ENCODE measurements at regions not wholly inside any gene's neighbourhood (a gene's known extent, or its start where the extent isn't known, plus 50 kb on each side); places are given as distances from the start of the nearest gene placed in this dataset.
A peak's percentile ranks its signal among the peaks of the same experiment; 100 is the strongest.
"Not testable (repeated sequence)": the region's sequence is repeated elsewhere in the genome, so short reads cannot be mapped to it uniquely, and the experiment has no call there.

DNA sequence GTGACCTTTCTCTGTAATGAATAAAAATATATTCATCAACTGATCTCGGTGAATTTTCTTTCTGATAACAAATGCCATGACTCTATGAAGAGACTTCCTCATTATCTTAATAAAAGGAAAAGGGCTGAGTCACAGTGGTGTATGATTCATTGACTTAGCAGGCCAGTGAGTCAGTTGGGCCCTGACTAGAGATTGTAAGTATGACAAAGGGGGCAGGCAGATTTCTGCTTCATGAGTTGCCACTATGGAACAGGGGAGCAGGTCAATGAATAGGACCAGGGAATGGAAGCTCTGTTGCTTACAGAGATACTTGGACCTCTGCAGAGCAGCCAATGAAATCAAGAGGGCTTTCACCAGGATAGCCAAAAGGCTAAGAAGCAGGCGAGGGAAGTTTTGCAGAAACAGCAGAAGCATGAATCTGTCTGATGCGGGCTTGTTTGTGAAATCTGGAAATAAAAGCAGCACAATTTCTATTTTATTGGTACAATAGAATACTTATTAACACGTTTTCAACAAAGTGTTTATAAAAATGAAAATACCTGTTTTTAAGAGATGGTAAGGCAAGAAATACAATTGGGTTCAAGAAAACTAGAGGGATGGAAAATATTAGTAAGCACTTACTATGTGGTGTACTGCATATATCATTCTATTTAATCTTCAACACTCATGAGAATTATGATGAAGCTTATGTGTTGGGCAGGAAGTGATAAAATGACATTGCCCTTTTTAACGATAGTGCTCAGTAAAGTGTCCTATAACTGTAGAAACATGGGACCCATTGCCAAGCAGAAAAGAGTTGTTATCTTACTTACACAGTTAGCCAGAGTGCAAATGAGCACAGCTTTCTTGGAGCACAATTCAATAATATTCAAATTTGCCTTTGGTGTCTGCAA, 169.8 kb upstream of the MYRIP start:
- Histone ChIP-seq H3K27me3 (no peaks in the 10 kb centered on the region), H3K36me3 (no peaks in the 10 kb centered on the region), H3K9me3 (no peaks in the 10 kb centered on the region), H3K4me3 (no peak overlapping the region)
- DNase-seq = peak; percentile 65

DNA sequence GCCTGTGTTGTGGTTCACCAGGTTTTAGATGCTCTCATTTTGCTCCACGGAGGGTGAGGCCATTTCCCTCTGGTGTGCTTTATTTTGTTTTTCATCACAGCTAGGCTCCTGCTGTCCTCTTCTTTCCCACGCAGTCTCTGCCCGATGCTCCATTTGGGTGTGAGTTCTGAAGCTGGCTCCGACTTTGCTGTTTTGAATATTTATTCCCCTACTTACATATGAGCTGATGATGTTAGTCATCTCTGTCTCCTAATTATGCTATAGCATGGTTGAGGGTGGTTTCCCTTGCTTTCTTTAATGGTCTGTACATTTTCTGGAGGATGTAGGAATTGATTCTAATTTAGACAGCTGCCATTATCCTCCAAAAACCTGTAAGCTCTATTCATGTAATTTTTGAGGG, 168.1 kb upstream of the MYRIP start:
- DNase-seq = no peak
- Histone ChIP-seq H3K27me3 (no peaks in the 10 kb centered on the region), H3K4me3 (no peak overlapping the region), H3K9me3 (no peaks in the 10 kb centered on the region), H3K36me3 (no peaks in the 10 kb centered on the region)

DNA sequence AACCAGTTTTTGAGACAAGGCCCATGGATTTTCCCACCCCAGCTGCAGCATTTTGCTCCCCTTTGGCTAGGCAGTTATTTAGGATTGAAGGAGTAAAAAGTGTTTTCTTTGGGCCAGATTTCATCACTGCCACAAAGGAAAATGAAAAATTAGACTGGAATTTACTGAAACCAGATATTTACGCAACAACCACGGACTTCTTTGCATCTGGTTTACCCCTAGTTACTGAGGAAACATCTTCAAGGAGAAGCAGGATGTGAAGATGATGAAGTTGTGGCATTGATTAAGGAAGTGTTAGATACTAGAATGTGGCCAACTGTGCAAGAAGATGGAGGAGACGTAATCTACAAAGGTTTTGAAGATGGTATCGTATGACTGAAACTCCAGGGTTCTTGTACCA, 165.2 kb upstream of the MYRIP start:
- Histone ChIP-seq H3K27me3 (no peaks in the 10 kb centered on the region), H3K9me3 (no peaks in the 10 kb centered on the region), H3K36me3 (no peaks in the 10 kb centered on the region), H3K4me3 (no peak overlapping the region)
- DNase-seq = no peak

DNA sequence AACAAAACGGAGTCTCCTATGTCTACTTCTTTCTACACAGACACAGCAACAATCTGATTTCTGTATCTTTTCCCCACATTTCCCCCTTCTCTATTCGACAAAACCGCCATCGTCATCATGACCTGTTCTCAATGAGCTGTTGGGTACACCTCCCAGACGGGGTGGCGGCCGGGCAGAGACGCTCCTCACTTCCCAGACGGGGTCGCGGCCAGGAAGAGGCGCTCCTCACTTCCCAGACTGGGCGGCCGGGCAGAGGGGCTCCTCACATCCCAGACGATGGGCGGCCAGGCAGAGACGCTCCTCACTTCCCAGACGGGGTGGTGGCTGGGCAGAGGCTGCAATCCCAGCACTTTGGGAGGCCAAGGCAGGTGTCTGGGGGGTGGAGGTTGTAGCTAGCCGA, 158.2 kb upstream of the MYRIP start:
- H3K4me3 ChIP-seq, H3K36me3 ChIP-seq, H3K9me3 ChIP-seq, DNase-seq, H3K27me3 ChIP-seq: not testable (repeated sequence)

DNA sequence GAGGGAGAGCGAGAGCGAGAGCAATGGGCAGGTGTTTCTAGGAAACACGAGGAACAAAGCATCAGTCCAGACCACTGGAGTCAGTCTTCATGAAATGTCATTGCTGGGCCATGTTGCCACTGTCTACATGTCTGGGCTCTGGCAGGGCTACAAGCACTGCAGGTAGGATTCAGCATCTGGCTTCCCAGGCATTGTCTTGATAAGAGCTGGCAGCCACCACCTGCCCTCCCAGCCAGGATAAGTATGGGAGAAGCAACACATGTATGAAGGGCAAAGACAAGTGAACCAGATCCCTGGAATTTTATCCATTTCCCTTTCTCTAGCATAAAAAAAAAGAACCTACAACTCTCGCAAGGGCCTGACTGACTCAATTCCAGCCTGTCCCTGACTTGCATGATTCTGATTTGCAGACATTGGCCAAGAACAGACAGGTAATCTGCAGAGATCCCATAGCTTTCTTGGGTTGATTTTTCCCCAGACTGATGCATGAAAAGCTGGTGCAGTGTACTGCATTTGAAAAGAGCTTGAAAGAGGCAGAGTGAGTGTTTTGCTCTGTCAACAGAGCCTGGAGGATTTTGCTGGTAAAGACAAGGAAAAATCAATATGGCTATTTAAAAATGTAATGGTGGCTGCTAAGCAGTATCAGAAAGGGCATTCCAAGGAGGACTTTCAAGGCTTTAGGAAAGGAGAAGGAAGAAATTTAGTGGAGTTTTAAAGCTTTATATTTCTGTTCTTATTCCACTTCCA, 157.2 kb upstream of the MYRIP start:
- DNase-seq = no peak
- no peaks in the 10 kb centered on the region for H3K9me3 ChIP-seq
- no peaks in the 10 kb centered on the region for H3K36me3 ChIP-seq
- no peak overlapping the region for H3K4me3 ChIP-seq
- no peaks in the 10 kb centered on the region for H3K27me3 ChIP-seq

DNA sequence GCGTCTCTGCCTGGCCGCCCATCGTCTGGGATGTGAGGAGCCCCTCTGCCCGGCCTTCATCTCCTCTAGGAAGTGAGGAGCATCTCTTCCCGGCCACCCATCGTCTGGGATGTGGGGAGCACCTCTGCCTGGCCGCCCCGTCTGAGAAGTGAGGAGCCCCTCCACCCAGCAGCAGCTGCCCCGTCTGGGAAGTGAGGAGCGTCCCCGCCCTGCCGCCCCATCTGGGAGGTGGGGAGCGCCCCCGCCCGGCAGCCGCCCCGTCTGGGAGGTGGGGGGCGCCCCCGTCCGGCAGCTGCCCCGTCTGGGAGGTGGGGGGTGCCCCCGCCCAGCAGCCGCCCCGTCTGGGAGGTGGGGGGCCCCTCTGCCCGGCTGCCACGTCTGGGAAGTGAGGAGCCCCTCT, 153.7 kb upstream of the MYRIP start:
- not testable (repeated sequence) for H3K4me3 ChIP-seq, H3K36me3 ChIP-seq, DNase-seq, H3K9me3 ChIP-seq, H3K27me3 ChIP-seq

DNA sequence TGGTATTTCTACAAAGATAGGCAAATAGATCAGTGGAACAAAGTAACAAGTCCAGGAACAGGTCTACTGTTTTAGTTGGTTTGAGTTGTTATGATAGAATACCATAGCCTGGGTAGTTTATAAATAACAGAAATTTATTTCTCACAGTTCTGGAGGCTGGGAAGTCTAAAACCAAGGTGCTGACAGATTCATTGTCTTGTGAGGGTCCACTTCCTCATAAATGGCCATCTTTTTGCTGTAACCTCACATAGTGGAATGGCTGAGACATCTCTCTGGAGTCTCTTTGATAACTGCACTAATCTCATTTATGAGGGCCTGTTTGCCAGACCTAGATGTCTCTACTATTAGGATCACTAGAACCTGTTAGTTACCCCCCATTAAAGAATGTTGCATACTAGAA, 152.3 kb upstream of the MYRIP start:
- no peaks in the 10 kb centered on the region for H3K27me3 ChIP-seq
- no peak for DNase-seq
- H3K9me3 ChIP-seq = no peaks in the 10 kb centered on the region
- no peak overlapping the region for H3K4me3 ChIP-seq
- no peaks in the 10 kb centered on the region for H3K36me3 ChIP-seq

DNA sequence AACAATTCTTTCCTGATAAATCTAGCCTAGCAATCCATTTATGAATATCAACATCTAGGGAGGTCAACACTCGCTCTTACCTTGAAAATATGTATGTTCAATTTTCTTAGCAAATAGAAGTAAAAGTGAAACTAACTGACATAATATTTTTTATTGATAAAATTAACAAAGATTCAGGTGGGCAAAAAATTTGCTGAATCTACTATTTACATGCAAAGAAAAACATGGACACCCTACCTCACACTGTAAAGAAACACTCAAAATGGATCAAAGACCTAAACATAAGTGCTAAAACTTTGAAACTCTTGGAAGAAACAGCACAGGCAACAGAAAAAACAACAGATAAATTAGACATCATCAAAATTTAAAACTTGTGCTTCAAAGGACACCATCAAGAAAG, 151.6 kb upstream of the MYRIP start:
- Histone ChIP-seq H3K9me3 (no peaks in the 10 kb centered on the region), H3K36me3 (no peaks in the 10 kb centered on the region), H3K27me3 (no peaks in the 10 kb centered on the region), H3K4me3 (no peak overlapping the region)
- no peak for DNase-seq

DNA sequence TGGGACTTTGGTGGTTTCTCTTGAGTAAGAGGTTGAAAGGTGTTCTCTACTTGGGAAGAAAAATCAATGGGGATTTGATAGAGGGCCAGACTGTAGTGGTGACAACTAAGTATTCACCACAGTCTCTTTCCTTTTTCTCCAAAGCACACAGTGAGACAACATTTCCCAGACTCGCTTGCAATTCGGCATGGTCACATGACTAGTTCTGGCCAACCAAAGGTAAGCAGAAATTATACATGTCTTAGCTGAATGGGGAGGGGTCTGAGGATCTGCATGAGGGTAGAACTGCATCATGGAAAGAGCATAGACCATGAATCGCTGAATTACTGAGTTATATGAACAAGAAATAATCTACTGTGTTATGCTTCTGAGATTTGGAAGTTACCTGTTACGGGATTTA, 144.5 kb upstream of the MYRIP start:
- DNase-seq = no peak
- no peaks in the 10 kb centered on the region for H3K36me3 ChIP-seq
- H3K9me3 ChIP-seq = no peaks in the 10 kb centered on the region
- H3K4me3 ChIP-seq = no peak overlapping the region
- H3K27me3 ChIP-seq = no peaks in the 10 kb centered on the region

DNA sequence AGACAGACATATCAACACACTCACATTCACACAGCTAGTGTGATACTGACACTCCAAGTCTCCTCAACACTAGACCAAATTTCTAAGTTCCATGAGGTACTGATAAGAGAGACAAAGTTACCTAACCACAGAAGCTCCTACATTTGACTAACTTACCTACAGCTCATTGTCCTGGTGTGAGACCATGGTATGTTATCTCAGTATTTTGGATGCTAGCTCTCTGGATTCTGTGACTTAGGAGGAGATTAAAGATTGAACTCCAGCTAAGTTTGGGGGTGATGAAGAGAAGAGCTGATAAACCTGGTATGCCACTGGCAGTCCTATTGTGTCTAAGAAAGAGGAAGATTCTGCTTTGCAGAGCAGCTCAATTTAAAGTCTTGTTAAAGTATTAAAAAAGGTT, 144.0 kb upstream of the MYRIP start:
- DNase-seq = no peak
- no peaks in the 10 kb centered on the region for H3K36me3 ChIP-seq
- no peak overlapping the region for H3K4me3 ChIP-seq
- no peaks in the 10 kb centered on the region for H3K27me3 ChIP-seq
- H3K9me3 ChIP-seq = no peaks in the 10 kb centered on the region

DNA sequence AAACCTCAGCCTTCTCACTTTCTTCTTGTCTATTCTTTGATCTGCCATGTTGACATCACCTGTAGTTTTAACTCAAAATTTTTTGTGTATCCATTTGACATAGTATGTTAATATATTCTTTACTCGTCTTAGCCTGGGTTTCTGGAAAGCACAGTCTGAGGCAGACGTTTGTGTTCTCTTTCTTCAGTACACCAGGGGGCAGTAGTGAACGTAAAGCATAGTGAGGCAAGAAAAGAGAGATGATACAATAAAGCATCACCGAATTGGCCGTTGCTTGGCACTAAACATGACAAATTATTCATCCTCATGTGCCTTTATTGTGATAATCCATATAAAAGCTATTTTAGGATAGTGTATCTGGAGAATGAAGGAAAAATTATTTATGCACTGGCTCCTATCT, 141.0 kb upstream of the MYRIP start:
- H3K4me3 ChIP-seq = no peak overlapping the region
- H3K36me3 ChIP-seq = no peaks in the 10 kb centered on the region
- H3K9me3 ChIP-seq = no peaks in the 10 kb centered on the region
- no peaks in the 10 kb centered on the region for H3K27me3 ChIP-seq
- peak; percentile 1 for DNase-seq

DNA sequence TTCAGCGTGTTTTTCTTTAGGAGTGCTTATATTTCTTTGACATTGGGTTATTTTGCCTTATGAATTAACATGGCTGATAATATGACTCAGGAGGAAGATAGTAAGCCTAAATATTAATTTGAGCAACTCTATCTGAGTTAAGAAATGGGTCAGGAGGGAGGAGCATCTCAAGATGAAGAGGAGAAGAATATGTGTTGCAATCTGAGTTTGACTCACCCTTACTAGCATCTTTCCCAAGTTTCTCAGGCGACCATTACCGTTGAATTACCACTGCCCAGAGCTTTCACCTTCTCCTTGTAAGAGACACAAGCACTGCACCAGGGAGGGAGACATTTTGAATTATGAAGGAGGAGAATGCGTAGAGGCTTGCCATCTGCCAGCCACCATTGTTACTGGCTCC, 138.3 kb upstream of the MYRIP start:
- no peak overlapping the region for H3K4me3 ChIP-seq
- H3K27me3 ChIP-seq = no peaks in the 10 kb centered on the region
- H3K9me3 ChIP-seq = no peaks in the 10 kb centered on the region
- no peak for DNase-seq
- H3K36me3 ChIP-seq = no peaks in the 10 kb centered on the region

DNA sequence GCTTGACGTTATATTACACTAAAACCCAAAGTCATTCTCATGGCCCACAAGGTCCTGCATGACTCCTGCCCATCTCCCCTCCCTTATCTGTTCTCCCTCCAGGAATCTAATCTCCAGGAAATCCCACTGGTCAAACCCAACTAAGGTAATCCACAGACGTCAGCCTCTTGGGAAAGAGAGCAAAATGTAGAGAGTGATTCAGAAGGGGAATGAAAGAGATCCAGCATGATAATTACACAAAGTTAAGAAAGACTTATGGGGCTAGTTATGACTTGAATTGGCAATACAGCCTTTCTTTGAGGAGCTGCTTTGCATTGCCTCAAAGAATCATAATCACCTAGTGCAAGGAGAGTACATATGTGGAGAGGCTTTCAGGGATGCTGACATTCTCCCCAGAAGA, 137.8 kb upstream of the MYRIP start:
- no peaks in the 10 kb centered on the region for H3K27me3 ChIP-seq
- H3K4me3 ChIP-seq = no peak overlapping the region
- no peaks in the 10 kb centered on the region for H3K36me3 ChIP-seq
- DNase-seq = no peak
- H3K9me3 ChIP-seq = no peaks in the 10 kb centered on the region

DNA sequence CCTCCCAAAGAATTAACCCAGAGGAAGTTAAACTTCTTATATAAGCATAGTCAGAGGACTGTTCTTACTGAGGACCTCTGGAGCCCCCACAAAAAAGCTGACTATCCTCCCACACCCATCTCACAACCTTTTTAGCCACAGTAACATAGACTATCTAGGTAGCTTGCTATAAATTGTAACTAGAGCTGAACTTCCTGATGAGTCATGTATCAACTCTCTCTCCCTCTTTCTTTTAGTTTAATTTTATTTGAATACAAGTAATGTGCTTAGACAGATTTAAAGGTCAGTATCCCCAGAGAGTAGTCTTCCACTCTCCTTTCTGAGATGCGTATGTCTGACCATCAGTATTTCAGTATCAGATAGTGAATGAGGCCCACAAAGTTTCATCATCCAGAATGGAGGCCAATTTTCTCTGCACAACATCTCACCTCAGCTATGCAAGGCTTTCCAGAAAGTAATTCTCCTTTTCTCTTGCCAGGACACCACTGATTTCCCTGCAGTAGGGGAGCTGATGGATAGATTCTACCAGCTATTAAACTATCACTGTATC, 104.0 kb upstream of the MYRIP start:
- DNase-seq = no peak

DNA sequence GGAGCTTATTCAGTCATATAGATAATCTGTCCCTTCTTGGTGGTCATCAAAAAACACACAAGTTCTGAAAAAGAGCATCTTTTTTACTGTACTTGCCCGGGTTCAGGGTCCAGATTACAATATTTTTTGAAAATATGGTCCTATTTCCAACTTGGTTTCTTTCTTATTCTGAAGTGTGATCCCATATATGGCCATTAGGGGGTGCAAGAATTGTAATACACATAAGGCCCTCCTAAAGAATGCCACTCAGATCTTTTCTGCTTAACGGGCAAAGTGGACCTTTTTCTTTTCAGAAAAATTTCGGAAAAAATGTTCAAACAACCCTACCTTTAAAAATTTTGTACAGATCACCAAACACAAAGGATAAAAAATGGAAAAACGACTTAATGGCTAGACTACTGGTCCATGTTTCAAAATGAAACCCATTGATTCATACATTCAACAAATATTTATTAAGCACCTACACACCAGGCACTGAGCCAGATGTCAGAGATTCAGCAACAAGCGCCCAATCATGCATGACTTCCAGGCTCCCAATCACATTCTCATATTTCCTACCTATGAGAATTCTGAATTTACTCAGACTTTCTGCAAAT, 102.0 kb upstream of the MYRIP start:
- Histone ChIP-seq H3K4me3 (no peak overlapping the region), H3K9me3 (no peaks in the 10 kb centered on the region), H3K27me3 (no peaks in the 10 kb centered on the region), H3K36me3 (no peaks in the 10 kb centered on the region)
- no peak for DNase-seq

More for the DNA sequence above, 104.0 kb upstream of the MYRIP start:
- Histone ChIP-seq H3K36me3 (no peaks in the 10 kb centered on the region), H3K9me3 (no peaks in the 10 kb centered on the region), H3K27me3 (no peaks in the 10 kb centered on the region), H3K4me3 (no peak overlapping the region)

DNA sequence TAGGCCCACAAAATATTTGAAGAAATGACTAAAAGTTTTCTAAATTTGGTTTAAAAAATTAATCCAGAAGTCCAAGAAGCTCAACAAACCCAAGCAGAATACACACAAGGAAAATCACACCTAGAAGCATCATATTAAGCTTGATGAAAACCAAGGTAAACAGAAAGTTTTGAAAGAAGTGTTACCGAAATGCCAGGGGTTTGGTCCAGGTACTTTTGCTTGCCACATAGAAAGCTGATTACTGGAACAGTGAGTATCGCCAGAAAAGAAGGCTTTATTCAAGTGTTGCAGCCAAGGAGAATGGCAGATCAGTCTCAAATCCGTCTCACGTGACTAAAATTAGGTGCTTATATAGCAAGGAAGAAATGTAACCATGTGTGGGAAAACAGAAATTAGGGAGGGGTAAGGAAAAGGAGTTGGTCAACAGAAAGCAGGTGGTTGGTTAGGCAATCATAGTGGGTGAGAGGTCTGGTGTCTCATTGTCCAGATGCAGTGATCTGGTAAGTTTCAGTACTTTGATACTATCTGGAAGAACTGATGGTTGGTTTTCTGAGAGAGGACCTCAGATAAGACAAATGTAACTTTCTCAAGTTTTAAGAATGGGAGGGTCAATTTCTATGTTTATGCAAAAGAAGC, 96.9 kb upstream of the MYRIP start:
- no peak overlapping the region for H3K4me3 ChIP-seq
- no peaks in the 10 kb centered on the region for H3K36me3 ChIP-seq
- no peaks in the 10 kb centered on the region for H3K27me3 ChIP-seq
- no peaks in the 10 kb centered on the region for H3K9me3 ChIP-seq
- DNase-seq = no peak

DNA sequence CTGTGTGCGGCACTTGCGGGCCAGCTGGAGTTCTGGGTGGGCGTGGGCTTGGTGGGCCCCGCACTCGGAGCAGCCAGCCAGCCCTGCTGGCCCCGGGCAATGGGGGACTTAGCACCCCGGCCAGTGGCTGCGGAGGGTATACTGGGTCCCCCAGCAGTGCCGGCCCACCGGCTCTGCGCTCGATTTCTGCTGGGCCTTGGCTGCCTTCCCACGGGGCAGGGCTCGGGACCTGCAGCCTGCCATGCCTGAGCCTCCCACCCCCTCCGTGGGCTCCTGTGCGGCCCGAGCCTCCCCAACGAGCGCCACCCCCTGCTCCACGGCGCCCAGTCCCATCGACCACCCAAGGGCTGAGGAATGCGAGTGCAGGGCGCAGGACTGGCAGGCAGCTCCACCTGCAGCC, 96.1 kb upstream of the MYRIP start:
- not testable (repeated sequence) for H3K36me3 ChIP-seq, H3K27me3 ChIP-seq, DNase-seq, H3K9me3 ChIP-seq, H3K4me3 ChIP-seq

All from MG63 (cell line).